Mesenchymal stem cell (in vitro differentiated cells and primary cell): ENCODE measurements at regions not wholly inside any gene's neighbourhood (a gene's known extent, or its start where the extent isn't known, plus 50 kb on each side); places are given as distances from the start of the nearest gene placed in this dataset.
"Not testable (repeated sequence)": the region's sequence is repeated elsewhere in the genome, so short reads cannot be mapped to it uniquely, and the experiment has no call there.

ENCODE experiments used
- DNase-seq: peaks from one replicate; pipeline ENCODE4 v3.0.0-alpha.2; 2013
- H2AFZ ChIP-seq: one replicate; pipeline ENCODE4 v1.6.1; 2013; ENCODE audit warnings: low read depth, mild to moderate bottlenecking, control low read depth, inconsistent platforms, low read length, moderate library complexity
- H2AK5ac ChIP-seq: 2 replicates; pipeline ENCODE4 v1.6.1; 2013; ENCODE audit warnings: low read length, moderate library complexity, mild to moderate bottlenecking, inconsistent platforms; ENCODE audit not compliant: severe bottlenecking
- H2BK120ac ChIP-seq: one replicate; pipeline ENCODE4 v1.6.1; 2013; ENCODE audit warnings: low read depth, mild to moderate bottlenecking, inconsistent platforms, low read length, moderate library complexity
- H2BK12ac ChIP-seq, 2 experiments: one replicate each; pipeline ENCODE4 v1.6.1; 2013; ENCODE audit warnings: inconsistent platforms in 2 of 2, low read length in 2 of 2, mild to moderate bottlenecking in 2 of 2, moderate library complexity in 2 of 2, control low read depth in 1 of 2
- H2BK15ac ChIP-seq: one replicate; pipeline ENCODE4 v1.6.1; 2013; ENCODE audit warnings: mild to moderate bottlenecking, low read depth, inconsistent platforms; ENCODE audit not compliant: poor library complexity, severe bottlenecking
- H2BK5ac ChIP-seq: 2 replicates; pipeline ENCODE4 v1.6.1; 2013; ENCODE audit warnings: low read depth, mild to moderate bottlenecking, low read length, control low read depth, inconsistent platforms; ENCODE audit not compliant: poor library complexity, severe bottlenecking
- H3K14ac ChIP-seq, 2 experiments: one replicate each; pipeline ENCODE4 v1.6.1; 2013; ENCODE audit warnings: inconsistent platforms in 2 of 2, low read length in 2 of 2, control low read depth in 1 of 2, mild to moderate bottlenecking in 1 of 2, moderate library complexity in 1 of 2
- H3K18ac ChIP-seq, 2 experiments: one replicate each; pipeline ENCODE4 v1.6.1; 2013; ENCODE audit warnings: inconsistent platforms in 2 of 2, low read length in 2 of 2, control low read depth in 1 of 2, low read depth in 1 of 2, mild to moderate bottlenecking in 1 of 2
- H3K23ac ChIP-seq, 2 experiments: one replicate each; pipeline ENCODE4 v1.6.1; 2013; ENCODE audit warnings: inconsistent platforms in 2 of 2, low read length in 2 of 2, mild to moderate bottlenecking in 2 of 2, moderate library complexity in 2 of 2, control low read depth in 1 of 2
- H3K27ac ChIP-seq: 2 replicates; pipeline ENCODE4 v1.5.1; 2013; ENCODE audit warnings: mild to moderate bottlenecking, moderate library complexity, low read length, control low read depth, inconsistent platforms; ENCODE audit not compliant: poor library complexity, severe bottlenecking
- H3K27me3 ChIP-seq, 2 experiments: 2 replicates each; pipeline versions ENCODE4 v1.6.1 to v1.7.0; 2013; ENCODE audit warnings: low read length in 2 of 2, mild to moderate bottlenecking in 2 of 2, moderate library complexity in 2 of 2, control low read depth in 1 of 2, inconsistent platforms in 1 of 2; ENCODE audit not compliant: control insufficient read depth in 1 of 2, insufficient read depth in 1 of 2
- H3K36me3 ChIP-seq, 2 experiments: 2 replicates each; pipeline versions ENCODE4 v1.6.1 to v1.7.0; 2013; ENCODE audit warnings: low read length in 2 of 2, control low read depth in 1 of 2, inconsistent platforms in 1 of 2, low read depth in 1 of 2, mild to moderate bottlenecking in 1 of 2; ENCODE audit not compliant: insufficient read depth in 2 of 2, control insufficient read depth in 1 of 2
- H3K4ac ChIP-seq, 2 experiments: one replicate each; pipeline ENCODE4 v1.6.1; 2013; ENCODE audit warnings: inconsistent platforms in 2 of 2, low read length in 2 of 2, mild to moderate bottlenecking in 2 of 2, moderate library complexity in 2 of 2, control low read depth in 1 of 2, low read depth in 1 of 2
- H3K4me1 ChIP-seq: 2 replicates; pipeline ENCODE4 v1.6.1; 2013; ENCODE audit warnings: low read depth, low read length, control low read depth; ENCODE audit not compliant: control insufficient read depth, insufficient read depth
- H3K4me2 ChIP-seq: 2 replicates; pipeline ENCODE4 v1.6.1; 2013; ENCODE audit warnings: low read length, mild to moderate bottlenecking, inconsistent platforms; ENCODE audit not compliant: poor library complexity, severe bottlenecking
- H3K4me3 ChIP-seq, 2 experiments: 2 replicates each; pipeline versions ENCODE4 v1.5.1 to v1.7.0; 2013; ENCODE audit warnings: low read length in 2 of 2, mild to moderate bottlenecking in 2 of 2, control low read depth in 1 of 2, low read depth in 1 of 2; ENCODE audit not compliant: insufficient read depth in 1 of 2
- H3K79me1 ChIP-seq: replicated peaks from 2 replicates; pipeline ENCODE4 v1.6.1; 2013; ENCODE audit warnings: mild to moderate bottlenecking, control low read depth, low read length, inconsistent platforms; ENCODE audit not compliant: poor library complexity, severe bottlenecking
- H3K9ac ChIP-seq: 2 replicates; pipeline ENCODE4 v1.7.0; 2013; ENCODE audit warnings: mild to moderate bottlenecking, low read length, moderate library complexity
- H3K9me3 ChIP-seq: 2 replicates; pipeline ENCODE4 v1.7.0; 2013; ENCODE audit warnings: mild to moderate bottlenecking, low read length; ENCODE audit not compliant: control insufficient read depth
- H4K8ac ChIP-seq: one replicate; pipeline ENCODE4 v1.6.1; 2013; ENCODE audit warnings: inconsistent platforms, mild to moderate bottlenecking, low read length, moderate library complexity
- H4K91ac ChIP-seq: one replicate; pipeline ENCODE4 v1.6.1; 2013; ENCODE audit warnings: mild to moderate bottlenecking, low read length, inconsistent platforms
- WGBS: methylation state at CpG from one replicate; pipeline ENCODE4 v1.1.7; 2013; ENCODE audit warnings: mixed read lengths; 5-methylcytosine and 5-hydroxymethylcytosine counted together

GRCh38 chr14:40009771-40010170 is 577.5 kb upstream of the FBXO33 start:
- Histone ChIP-seq H4K91ac (no peak overlapping the region), H3K14ac (no peak overlapping the region), H3K4ac (no peak overlapping the region), H4K8ac (no peak overlapping the region), H3K18ac (no peak overlapping the region), H3K79me1 (no peaks in the 10 kb centered on the region), H3K23ac (no peak overlapping the region), H2BK12ac (no peak overlapping the region), H3K9ac (no peak overlapping the region), H3K9me3 (no peaks in the 10 kb centered on the region), H3K36me3 (no peaks in the 10 kb centered on the region), H3K27me3 (no peaks in the 10 kb centered on the region), H2AK5ac (no peak overlapping the region), H2BK15ac (no peak overlapping the region), H3K4me3 (no peak overlapping the region), H3K4me2 (no peak overlapping the region), H2BK120ac (no peak overlapping the region), H2AFZ (no peak overlapping the region), H3K27ac (no peak overlapping the region), H2BK5ac (no peak overlapping the region), H3K4me1 (no peaks in the 10 kb centered on the region)
- 76% methylated on average over 4 of the region's 4 CpGs for WGBS
- no peak for DNase-seq

- 100% methylated on average over 2 of the region's 2 CpGs for WGBS
- not testable (repeated sequence) for H4K8ac ChIP-seq, H3K27me3 ChIP-seq, DNase-seq, H4K91ac ChIP-seq, H2BK12ac ChIP-seq, H2BK120ac ChIP-seq, H3K9ac ChIP-seq, H3K9me3 ChIP-seq, H3K23ac ChIP-seq, H3K4ac ChIP-seq, H3K79me1 ChIP-seq, H3K14ac ChIP-seq, H2BK5ac ChIP-seq, H3K27ac ChIP-seq, H3K4me1 ChIP-seq, H2AK5ac ChIP-seq, H2BK15ac ChIP-seq, H3K18ac ChIP-seq, H2AFZ ChIP-seq, H3K36me3 ChIP-seq, H3K4me2 ChIP-seq, H3K4me3 ChIP-seq
These were observed 576.1 kb upstream of the FBXO33 start for GRCh38 chr14:40008345-40008744.

GRCh38 chr14:40004871-40005500 is 572.8 kb upstream of the FBXO33 start:
- no peaks in the 10 kb centered on the region for H3K9me3 ChIP-seq
- no peak overlapping the region for H3K18ac ChIP-seq
- no peak overlapping the region for H2AK5ac ChIP-seq
- H3K27me3 ChIP-seq: no peaks in the 10 kb centered on the region
- H3K36me3 ChIP-seq: no peaks in the 10 kb centered on the region
- no peaks in the 10 kb centered on the region for H3K79me1 ChIP-seq
- no peak overlapping the region for H3K27ac ChIP-seq
- no peak overlapping the region for H3K4me2 ChIP-seq
- H3K9ac ChIP-seq: no peak overlapping the region
- no peak overlapping the region for H3K4ac ChIP-seq
- no peak overlapping the region for H3K23ac ChIP-seq
- no peak overlapping the region for H2BK120ac ChIP-seq
- WGBS: 100% methylated on average over 1 of the region's 3 CpGs
- H4K91ac ChIP-seq: no peak overlapping the region
- no peak overlapping the region for H2BK5ac ChIP-seq
- H4K8ac ChIP-seq: no peak overlapping the region
- no peak overlapping the region for H3K4me3 ChIP-seq
- no peaks in the 10 kb centered on the region for H3K4me1 ChIP-seq
- H2BK12ac ChIP-seq: no peak overlapping the region
- H3K14ac ChIP-seq: no peak overlapping the region
- DNase-seq: no peak
- no peak overlapping the region for H2AFZ ChIP-seq
- no peak overlapping the region for H2BK15ac ChIP-seq

- Histone ChIP-seq H4K91ac (no peak overlapping the region), H3K4me3 (no peak overlapping the region), H3K4me2 (no peak overlapping the region), H3K14ac (no peak overlapping the region), H3K4me1 (no peaks in the 10 kb centered on the region), H3K23ac (no peak overlapping the region), H2AFZ (no peak overlapping the region), H3K18ac (no peak overlapping the region), H3K27ac (no peak overlapping the region), H2BK120ac (no peak overlapping the region), H3K27me3 (no peaks in the 10 kb centered on the region), H3K36me3 (no peaks in the 10 kb centered on the region), H2AK5ac (no peak overlapping the region), H4K8ac (no peak overlapping the region), H2BK12ac (no peak overlapping the region), H3K4ac (no peak overlapping the region), H3K9ac (no peak overlapping the region), H3K9me3 (no peaks in the 10 kb centered on the region), H3K79me1 (no peaks in the 10 kb centered on the region), H2BK15ac (no peak overlapping the region), H2BK5ac (no peak overlapping the region)
- no peak for DNase-seq
- 70% methylated on average over 4 of the region's 5 CpGs for WGBS
These were observed 571.5 kb upstream of the FBXO33 start for GRCh38 chr14:40003773-40004172.
